Activated gamma-delta T cell (primary cell): ENCODE measurements at regions not wholly inside any gene's neighbourhood (a gene's known extent, or its start where the extent isn't known, plus 50 kb on each side); places are given as distances from the start of the nearest gene placed in this dataset.

ENCODE experiments used
- DNase-seq: peaks from one replicate; lab custom pipeline; 2025; lab: John Stamatoyannopoulos, UW

DNA sequence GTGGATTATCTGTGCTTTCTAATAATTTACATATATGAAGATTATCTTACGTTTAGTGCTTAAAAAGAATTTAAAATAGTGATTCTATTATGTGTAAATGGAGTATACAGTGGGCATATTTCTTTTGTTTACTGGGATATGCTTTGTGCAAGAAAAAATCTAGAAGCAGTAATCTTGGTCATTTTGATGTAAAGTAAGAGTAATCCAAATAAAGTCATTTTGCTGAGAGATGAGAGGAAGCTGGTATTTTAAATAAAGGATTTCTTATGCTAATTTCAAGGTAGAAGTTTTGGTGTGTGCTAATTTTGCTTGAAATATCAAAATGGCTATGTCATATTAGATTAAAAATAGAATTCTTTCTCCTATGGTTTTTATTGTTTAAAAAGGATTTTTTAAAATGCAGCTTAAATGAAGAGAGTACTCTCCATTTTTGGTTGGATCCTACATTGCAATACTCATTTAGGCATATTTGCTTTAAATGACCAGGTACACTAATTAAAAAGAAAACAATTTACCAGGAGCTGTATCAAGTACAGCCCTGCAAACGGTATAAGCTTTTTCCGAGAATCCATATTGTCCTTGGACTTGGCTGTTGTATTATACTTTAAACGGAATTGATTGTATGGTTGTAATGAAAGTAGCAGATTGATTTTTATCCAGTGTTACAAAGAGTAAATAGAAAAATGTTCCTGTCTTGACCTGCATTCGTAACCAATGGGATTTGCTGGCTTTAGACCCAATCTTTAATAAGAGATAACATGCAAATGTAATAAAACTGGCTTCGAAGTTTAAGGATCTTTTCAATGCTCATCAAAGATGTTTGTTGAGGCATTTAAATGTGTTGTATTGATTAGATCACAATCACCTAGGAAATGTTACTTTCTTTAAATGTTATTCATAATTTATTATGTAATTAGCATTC is 574.7 kb downstream of the USP25 start:
- DNase-seq = no peak

DNA sequence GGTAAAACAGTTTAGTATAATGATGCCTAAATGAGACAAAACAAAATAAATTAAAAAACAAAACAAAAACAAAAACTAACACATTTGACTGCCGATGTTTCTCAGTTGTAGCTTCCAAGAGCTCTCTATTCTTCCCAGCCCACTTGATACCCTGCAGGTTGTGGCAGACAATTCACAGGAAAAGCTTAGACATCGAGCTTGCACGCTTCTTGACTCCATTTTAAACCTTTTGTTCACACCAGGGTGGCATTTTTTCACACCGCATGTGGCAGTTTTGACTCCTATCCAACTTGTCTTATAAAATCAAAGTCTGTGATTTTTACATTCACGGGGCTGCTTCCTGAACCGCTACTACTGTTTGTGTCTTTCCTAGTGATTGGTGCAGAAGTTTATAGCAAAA is 575.9 kb downstream of the USP25 start:
- no peak for DNase-seq

- DNase-seq = no peak
Observed at GRCh38 chr21:16307256-16307655, 577.5 kb downstream of the USP25 start.

DNA sequence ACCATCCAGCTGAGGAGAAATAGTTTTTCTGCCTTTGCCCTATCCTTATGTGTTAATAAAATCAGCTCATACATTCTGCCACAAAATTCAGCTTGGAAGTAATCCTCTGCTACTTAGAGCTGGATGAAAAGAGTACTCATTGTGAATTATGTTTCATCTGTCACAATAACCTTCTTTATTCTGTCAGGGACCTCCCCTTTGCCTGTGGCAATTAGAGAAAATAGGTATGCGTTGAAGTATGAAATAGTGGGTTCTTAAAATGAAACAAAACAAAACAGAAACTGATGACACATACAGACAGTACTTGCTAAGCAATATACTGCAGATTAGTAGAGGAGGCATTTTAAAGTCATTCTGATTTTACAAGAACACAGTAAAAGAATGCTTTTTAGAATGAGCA is 578.5 kb downstream of the USP25 start:
- DNase-seq = no peak

- no peak for DNase-seq
Observed at GRCh38 chr21:16309250-16309971, 579.6 kb downstream of the USP25 start.

DNA sequence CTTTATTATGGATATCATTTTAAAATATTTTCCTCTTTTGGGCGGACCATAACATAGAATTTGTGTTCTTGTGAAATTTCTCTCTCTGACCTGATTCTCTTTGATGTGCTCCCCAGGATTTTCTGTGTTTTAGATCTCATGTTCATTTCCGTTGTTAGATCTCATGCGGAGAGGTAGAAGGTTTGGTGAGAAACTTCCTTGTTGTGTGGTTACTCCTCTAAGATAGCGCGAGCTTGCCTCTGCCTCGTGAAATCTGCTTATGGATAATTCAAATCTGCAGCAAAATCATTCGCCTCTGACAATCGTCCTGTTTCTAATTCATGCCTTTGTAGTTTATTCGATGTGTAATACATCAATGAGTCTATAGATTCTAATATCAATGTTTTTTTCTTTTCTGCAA is 580.4 kb downstream of the USP25 start:
- no peak for DNase-seq

- DNase-seq = no peak
Observed at GRCh38 chr21:16311229-16311628, 581.4 kb downstream of the USP25 start.

DNA sequence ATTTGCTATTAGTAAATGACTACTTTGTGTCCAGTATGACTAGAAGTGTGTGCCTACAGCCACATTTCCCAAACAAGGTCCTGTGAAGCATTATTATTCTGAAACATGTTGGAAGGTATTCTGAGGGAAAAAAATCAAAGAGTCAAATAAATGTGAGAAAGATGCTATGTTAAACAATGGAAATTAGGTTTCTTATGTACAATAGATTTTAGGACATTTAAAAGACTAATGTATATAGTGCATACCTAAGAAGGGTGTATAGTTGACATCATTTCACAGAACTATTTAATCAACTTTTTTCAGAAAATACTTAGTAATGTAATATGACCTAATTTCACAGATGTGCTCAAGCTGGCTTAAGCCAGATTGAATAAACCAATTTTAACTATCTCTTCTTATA is 582.5 kb downstream of the USP25 start:
- no peak for DNase-seq

GRCh38 chr21:16315223-16315622 is 585.4 kb downstream of the USP25 start:
- no peak for DNase-seq

- DNase-seq = no peak
Observed at GRCh38 chr21:16318651-16319300, 589.0 kb downstream of the USP25 start.

GRCh38 chr21:16320110-16320509 is 590.3 kb downstream of the USP25 start:
- DNase-seq = no peak

GRCh38 chr21:16322454-16322853 is 592.7 kb downstream of the USP25 start:
- DNase-seq = no peak

DNA sequence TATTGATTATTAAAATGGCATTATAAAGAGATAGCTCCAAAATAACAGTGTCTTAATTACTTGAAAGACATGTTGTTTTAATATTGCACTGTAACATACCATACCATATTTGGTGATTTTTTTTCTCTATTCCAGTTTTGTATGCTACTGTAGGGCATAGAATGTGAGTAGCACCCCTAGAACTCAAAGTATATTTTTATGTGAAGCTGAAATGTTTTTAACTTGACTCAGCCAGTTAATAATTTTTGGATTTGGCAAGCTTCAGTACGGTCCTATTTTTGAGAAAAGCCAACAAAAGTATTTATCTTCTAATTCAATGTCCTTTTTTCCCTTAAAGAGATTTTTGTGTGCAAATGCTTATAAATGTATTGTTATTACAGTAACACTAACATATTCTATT is 593.8 kb downstream of the USP25 start:
- no peak for DNase-seq

DNA sequence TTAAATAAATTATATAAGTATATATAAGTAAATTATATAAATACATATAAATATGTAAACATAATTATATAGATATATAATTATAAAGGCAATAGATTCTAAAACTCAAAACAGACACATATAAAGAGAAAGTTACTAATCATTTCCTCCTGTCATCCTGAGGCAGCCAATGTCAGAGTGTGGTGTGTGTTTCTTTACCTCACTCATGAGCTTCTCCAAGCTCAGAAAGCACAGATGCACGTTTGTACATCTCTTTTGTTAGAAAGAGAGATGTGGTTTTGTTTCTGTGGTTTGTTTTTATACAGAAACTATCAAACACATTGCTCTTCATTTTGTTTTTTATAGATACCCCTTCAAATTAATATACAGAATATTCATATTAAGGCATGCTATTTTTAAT is 594.8 kb downstream of the USP25 start:
- no peak for DNase-seq

- no peak for DNase-seq
Observed at GRCh38 chr21:16330082-16330907, 600.5 kb downstream of the USP25 start.

DNA sequence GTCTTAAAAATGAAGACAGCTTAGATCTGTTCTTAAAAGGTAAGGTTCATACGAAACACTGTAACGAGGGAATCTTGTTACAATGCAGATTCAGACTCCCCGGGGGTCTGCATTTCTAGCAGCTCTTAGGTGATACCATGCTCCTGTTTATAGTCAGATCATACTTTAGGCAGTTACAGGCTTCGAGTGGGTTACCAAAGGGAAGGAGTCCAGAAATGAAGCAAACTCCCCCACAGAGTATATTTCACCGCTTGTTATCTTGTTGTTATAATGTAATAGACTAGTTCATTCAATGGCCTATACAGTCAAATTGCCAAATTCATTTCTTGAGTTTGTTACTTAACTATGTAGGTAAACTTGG is 601.1 kb downstream of the USP25 start:
- no peak for DNase-seq

GRCh38 chr21:16337266-16337665 is 607.5 kb downstream of the USP25 start:
- no peak for DNase-seq

GRCh38 chr21:16342932-16343331 is 613.1 kb downstream of the USP25 start:
- no peak for DNase-seq

GRCh38 chr21:16343776-16344175 is 614.0 kb downstream of the USP25 start:
- no peak for DNase-seq

GRCh38 chr21:16345757-16346156 is 616.0 kb downstream of the USP25 start:
- DNase-seq = no peak

DNA sequence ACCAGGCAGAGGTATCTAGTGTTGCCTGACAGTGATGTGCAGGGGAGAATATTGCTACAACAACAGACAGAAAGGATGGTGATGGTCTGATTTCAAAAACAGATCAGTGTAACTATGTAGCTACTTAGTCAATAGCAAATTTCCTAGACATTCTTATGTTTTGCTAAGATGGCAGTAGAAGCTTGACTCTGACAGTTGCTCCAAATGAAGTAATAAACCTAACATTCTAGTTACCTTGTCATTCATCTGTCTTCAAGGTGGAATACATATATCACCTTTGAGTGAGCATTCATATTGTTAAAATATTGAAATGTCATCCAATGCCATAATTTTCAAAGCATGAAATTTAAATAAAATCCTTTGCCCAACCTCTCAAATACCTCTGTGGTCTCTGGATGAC is 617.4 kb downstream of the USP25 start:
- DNase-seq = no peak

DNA sequence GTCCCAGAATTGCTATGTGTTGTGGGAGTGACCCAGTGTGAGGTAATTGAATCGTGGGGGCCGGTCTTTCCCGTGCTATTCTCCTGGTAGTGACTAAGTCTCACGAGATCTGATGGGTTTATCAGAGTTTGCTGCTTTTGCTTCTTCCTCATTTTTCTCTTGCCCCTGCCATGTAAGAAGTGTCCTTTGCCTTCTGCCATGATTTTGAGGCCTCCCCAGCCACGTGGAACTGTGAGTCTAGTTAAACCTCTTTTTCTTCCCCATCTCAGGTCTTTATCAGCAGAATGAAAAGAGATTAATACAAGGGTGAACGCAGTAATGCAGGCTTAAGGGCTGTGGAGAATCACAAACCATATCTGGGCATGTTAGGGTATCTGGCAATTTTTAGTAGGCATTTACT is 624.0 kb downstream of the USP25 start:
- DNase-seq = no peak
